Neural progenitor cell (in vitro differentiated cells): ENCODE measurements at regions not wholly inside any gene's neighbourhood (a gene's known extent, or its start where the extent isn't known, plus 50 kb on each side); places are given as distances from the start of the nearest gene placed in this dataset.

ENCODE experiments used
- DNase-seq: peaks from one replicate; pipeline ENCODE4 v3.0.0-alpha.2; 2016; ENCODE audit warnings: low spot score
- H2AFZ ChIP-seq: fragments of 200-600 bp; sonication (generic); replicated peaks from 2 replicates; pipeline ENCODE4 v1.6.1; 2016; ENCODE audit warnings: antibody characterized with exemption
- H3F3A ChIP-seq: fragments of 200-600 bp; sonication (generic); 2 replicates; pipeline ENCODE4 v1.6.1; 2016; ENCODE audit warnings: antibody characterized with exemption, low read depth
- H3K27ac ChIP-seq: fragments of 200-600 bp; sonication (generic); 2 replicates; pipeline ENCODE4 v1.5.1; 2016; ENCODE audit warnings: mild to moderate bottlenecking
- H3K27me3 ChIP-seq: fragments of 200-600 bp; sonication (generic); 2 replicates; pipeline ENCODE4 v1.6.1; 2016; ENCODE audit warnings: mild to moderate bottlenecking, moderate library complexity
- H3K36me3 ChIP-seq: fragments of 200-600 bp; sonication (generic); 2 replicates; pipeline ENCODE4 v1.5.1; 2016
- H3K4me1 ChIP-seq: fragments of 200-600 bp; sonication (generic); 2 replicates; pipeline ENCODE4 v1.6.1; 2016; ENCODE audit warnings: mixed run types
- H3K4me2 ChIP-seq: fragments of 200-600 bp; sonication (generic); 2 replicates; pipeline ENCODE4 v1.6.1; 2016
- H3K4me3 ChIP-seq: fragments of 200-600 bp; sonication (generic); 2 replicates; pipeline ENCODE4 v1.5.1; 2016
- H3K79me2 ChIP-seq: fragments of 200-600 bp; sonication (generic); 2 replicates; pipeline ENCODE4 v1.6.1; 2016; ENCODE audit warnings: low read depth
- H3K9ac ChIP-seq: fragments of 200-600 bp; sonication (generic); 2 replicates; pipeline ENCODE4 v1.6.1; 2016
- H3K9me3 ChIP-seq: fragments of 200-600 bp; sonication (generic); 2 replicates; pipeline ENCODE4 v1.5.1; 2016; ENCODE audit warnings: low read depth
- H4K20me1 ChIP-seq: fragments of 200-600 bp; sonication (generic); 2 replicates; pipeline ENCODE4 v1.6.1; 2016; ENCODE audit warnings: low read depth
- H3K27ac Mint-ChIP-seq: 3 replicates; pipeline ENCODE4 v1.8.0; 2021; ENCODE audit warnings: mixed read lengths
- H3K27me3 Mint-ChIP-seq: 2 replicates; pipeline ENCODE4 v1.8.0; 2022; ENCODE audit warnings: low read depth, mild to moderate bottlenecking, inconsistent platforms, moderate library complexity, mixed read lengths; ENCODE audit not compliant: insufficient read depth
- H3K36me3 Mint-ChIP-seq: 3 replicates; pipeline ENCODE4 v1.8.0; 2021; ENCODE audit warnings: mixed read lengths
- H3K4me1 Mint-ChIP-seq: 3 replicates; pipeline ENCODE4 v1.8.0; 2021; ENCODE audit warnings: mixed read lengths
- H3K4me3 Mint-ChIP-seq: 3 replicates; pipeline ENCODE4 v1.8.0; 2021; ENCODE audit warnings: mild to moderate bottlenecking, moderate library complexity, mixed read lengths
- H3K9me3 Mint-ChIP-seq: 3 replicates; pipeline ENCODE4 v1.8.0; 2020; ENCODE audit warnings: mixed read lengths
- CTCF ChIP-seq: fragments of 200-600 bp; sonication (generic); IDR thresholded peaks from 2 replicates; pipeline ENCODE4 v1.5.1; 2017; ENCODE audit warnings: antibody characterized with exemption, mild to moderate bottlenecking
- EZH2 ChIP-seq: fragments of 200-600 bp; sonication (generic); IDR thresholded peaks from 2 replicates; pipeline ENCODE4 v1.6.1; 2017; ENCODE audit warnings: antibody characterized with exemption, mild to moderate bottlenecking, moderate library complexity
- EZH2phosphoT487 ChIP-seq: fragments of 200-600 bp; sonication (generic); IDR thresholded peaks from 2 replicates; pipeline ENCODE4 v1.6.1; 2017; ENCODE audit warnings: antibody characterized with exemption

DNA sequence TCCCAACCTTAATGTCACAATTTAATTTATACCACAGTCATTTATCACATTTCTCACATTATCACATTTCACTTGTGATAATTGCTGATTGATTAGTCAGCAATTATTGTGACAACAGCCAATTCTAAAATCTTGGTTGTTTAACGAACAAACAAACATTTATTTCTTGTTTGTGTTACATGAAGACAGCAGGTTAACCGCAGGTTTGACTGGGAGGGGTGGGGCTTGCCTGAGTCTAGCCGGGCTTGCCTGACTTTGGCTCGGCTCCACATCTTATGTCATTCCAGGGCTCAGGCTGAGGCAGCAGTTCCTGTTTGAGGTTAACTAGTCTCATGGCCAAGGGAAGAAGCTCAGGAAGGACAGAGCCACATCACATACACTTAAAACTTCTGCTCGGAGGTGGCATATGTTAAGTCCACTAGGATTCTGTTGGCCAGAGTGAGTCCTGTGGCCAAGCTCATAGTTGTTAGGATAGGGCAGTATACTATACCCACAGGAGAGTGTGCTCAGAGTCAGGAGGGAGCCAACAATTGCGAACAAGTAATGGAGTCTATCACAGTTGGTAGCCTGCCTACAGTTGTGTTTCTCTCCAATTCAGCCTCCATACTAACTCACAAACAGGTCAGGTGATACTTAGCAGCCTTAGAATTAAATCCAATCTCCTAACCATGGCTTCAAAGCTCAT is 90.0 kb upstream of the IFNGR1 start:
- Histone ChIP-seq H3K4me3 (no peak overlapping the region), H3K9ac (no peak overlapping the region), H3K27me3 (no peaks in the 10 kb centered on the region), H3K27ac (no peak overlapping the region), H2AFZ (no peak overlapping the region), H3K4me1 (no peaks in the 10 kb centered on the region), H4K20me1 (no peaks in the 10 kb centered on the region), H3K4me2 (no peak overlapping the region), H3K9me3 (no peaks in the 10 kb centered on the region), H3F3A (no peaks in the 10 kb centered on the region), H3K36me3 (no peaks in the 10 kb centered on the region), H3K79me2 (no peaks in the 10 kb centered on the region)
- no peak for DNase-seq
- TF ChIP-seq EZH2 (no peak), EZH2phosphoT487 (no peak), CTCF (no peak)
- Mint-ChIP-seq H3K9me3 (peaks cover 3% of the 10 kb centered on the region), H3K27ac (no peak overlapping the region), H3K36me3 (no peaks in the 10 kb centered on the region), H3K4me3 (no peak overlapping the region), H3K4me1 (peaks cover 6% of the 10 kb centered on the region), H3K27me3 (peaks cover 8% of the 10 kb centered on the region)

DNA sequence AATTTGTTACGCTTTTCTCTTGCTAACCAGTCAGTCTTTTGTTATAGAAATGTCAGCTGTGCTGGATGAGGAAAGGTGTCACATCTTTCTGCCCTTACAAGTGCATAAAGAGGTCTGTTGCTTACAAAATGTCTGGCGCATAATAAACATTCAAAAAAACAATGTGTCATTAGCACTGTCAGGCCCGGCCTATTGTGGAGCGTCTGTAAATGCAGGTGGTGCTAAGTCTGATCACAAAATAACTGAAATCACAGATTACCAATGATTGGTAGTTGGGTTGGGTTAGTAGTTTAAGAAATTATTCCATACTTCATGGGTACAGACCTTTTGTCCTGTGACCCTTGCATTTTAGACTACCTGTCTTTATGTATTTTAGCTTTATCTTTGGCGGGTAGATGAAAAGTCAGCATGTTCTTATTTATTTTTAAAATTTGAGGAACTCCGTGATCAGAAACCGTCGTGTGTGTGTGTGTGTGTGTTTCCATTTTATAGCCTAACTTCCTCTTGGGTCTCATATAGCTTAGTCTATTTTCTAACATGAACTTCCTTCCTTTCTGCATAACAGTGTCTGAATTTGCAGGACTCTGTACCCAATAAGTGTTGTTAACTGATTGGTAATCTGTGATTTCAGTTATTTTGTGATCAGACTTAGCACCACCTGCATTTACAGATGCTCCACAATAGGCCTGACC is 88.1 kb upstream of the IFNGR1 start:
- Mint-ChIP-seq H3K4me3 (no peak overlapping the region), H3K27me3 (peaks cover 4% of the 10 kb centered on the region), H3K9me3 (peaks cover 6% of the 10 kb centered on the region), H3K4me1 (no peaks in the 10 kb centered on the region), H3K36me3 (no peaks in the 10 kb centered on the region), H3K27ac (no peak overlapping the region)
- no peaks in the 10 kb centered on the region for H3K36me3 ChIP-seq
- no peak overlapping the region for H3K9ac ChIP-seq
- no peak overlapping the region for H3K4me3 ChIP-seq
- no peak overlapping the region for H2AFZ ChIP-seq
- no peaks in the 10 kb centered on the region for H3K4me1 ChIP-seq
- no peaks in the 10 kb centered on the region for H3F3A ChIP-seq
- H3K4me2 ChIP-seq, result no peak overlapping the region
- no peaks in the 10 kb centered on the region for H3K9me3 ChIP-seq
- no peaks in the 10 kb centered on the region for H3K27me3 ChIP-seq
- no peak for DNase-seq
- no peaks in the 10 kb centered on the region for H3K79me2 ChIP-seq
- TF ChIP-seq EZH2 (no peak), CTCF (no peak), EZH2phosphoT487 (no peak)
- H3K27ac ChIP-seq, result no peak overlapping the region
- H4K20me1 ChIP-seq, result no peaks in the 10 kb centered on the region

DNA sequence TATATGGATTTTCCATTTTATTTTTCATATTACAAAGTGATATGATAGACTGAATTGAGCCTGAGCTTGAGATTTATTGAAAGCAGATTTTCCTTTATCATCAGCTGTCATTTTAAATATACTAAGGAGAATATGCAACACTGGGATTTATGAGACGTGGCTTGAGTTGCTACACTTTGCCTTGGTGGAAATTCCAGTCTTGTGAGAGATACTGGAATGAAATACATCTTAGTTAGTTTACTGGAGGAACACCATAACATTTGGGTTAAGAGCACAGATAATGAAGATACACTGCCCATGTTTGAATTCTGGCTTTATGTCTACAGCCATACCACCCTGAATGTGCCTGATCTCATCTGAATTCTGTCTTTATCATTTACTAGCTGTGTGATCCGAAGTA is 86.5 kb upstream of the IFNGR1 start:
- no peaks in the 10 kb centered on the region for H3K79me2 ChIP-seq
- H3K9me3 ChIP-seq, result no peaks in the 10 kb centered on the region
- H3K9ac ChIP-seq, result no peak overlapping the region
- H3K36me3 ChIP-seq, result no peaks in the 10 kb centered on the region
- H2AFZ ChIP-seq, result no peak overlapping the region
- TF ChIP-seq EZH2, result no peak
- no peak for TF ChIP-seq EZH2phosphoT487
- TF ChIP-seq CTCF, result no peak
- H3K36me3 Mint-ChIP-seq, result no peaks in the 10 kb centered on the region
- H3K27me3 Mint-ChIP-seq, result peaks cover 4% of the 10 kb centered on the region
- DNase-seq, result no peak
- no peaks in the 10 kb centered on the region for H3F3A ChIP-seq
- peaks cover 3% of the 10 kb centered on the region for H3K4me1 Mint-ChIP-seq
- H3K4me1 ChIP-seq, result no peaks in the 10 kb centered on the region
- no peaks in the 10 kb centered on the region for H3K27me3 ChIP-seq
- no peak overlapping the region for H3K4me3 ChIP-seq
- H3K4me3 Mint-ChIP-seq, result no peak overlapping the region
- H4K20me1 ChIP-seq, result no peaks in the 10 kb centered on the region
- peaks cover 6% of the 10 kb centered on the region for H3K9me3 Mint-ChIP-seq
- no peak overlapping the region for H3K4me2 ChIP-seq
- no peak overlapping the region for H3K27ac Mint-ChIP-seq
- H3K27ac ChIP-seq, result no peak overlapping the region
